Breast epithelium (tissue), 3 donors: ENCODE measurements at regions not wholly inside any gene's neighbourhood (a gene's known extent, or its start where the extent isn't known, plus 50 kb on each side); places are given as distances from the start of the nearest gene placed in this dataset.

Source experiments
- CTCF ChIP-seq, 3 donors: fragments of 450-650 bp; IDR thresholded peaks; one replicate each; pipeline ENCODE4 v1.5.1; 2016 to 2017; ENCODE audit warnings: antibody characterized with exemption in 3 of 3, mild to moderate bottlenecking in 3 of 3, moderate library complexity in 3 of 3
- POLR2A ChIP-seq: fragments of 450-650 bp; IDR thresholded peaks from one replicate; pipeline ENCODE4 v1.6.1; 2016; ENCODE audit warnings: antibody characterized with exemption, mild to moderate bottlenecking, moderate library complexity

- no peak for TF ChIP-seq CTCF (IDR thresholded peaks at IDR 0.05)
- TF ChIP-seq POLR2A: no peak
These were observed 198.8 kb downstream of the HIPK3 start for GRCh38 chr11:33455867-33456463.
